ENCODE measurements at regions not wholly inside any gene's neighbourhood (a gene's known extent, or its start where the extent isn't known, plus 50 kb on each side); places are given as distances from the start of the nearest gene placed in this dataset.
"Not testable (repeated sequence)": the region's sequence is repeated elsewhere in the genome, so short reads cannot be mapped to it uniquely, and the experiment has no call there.

DNA sequence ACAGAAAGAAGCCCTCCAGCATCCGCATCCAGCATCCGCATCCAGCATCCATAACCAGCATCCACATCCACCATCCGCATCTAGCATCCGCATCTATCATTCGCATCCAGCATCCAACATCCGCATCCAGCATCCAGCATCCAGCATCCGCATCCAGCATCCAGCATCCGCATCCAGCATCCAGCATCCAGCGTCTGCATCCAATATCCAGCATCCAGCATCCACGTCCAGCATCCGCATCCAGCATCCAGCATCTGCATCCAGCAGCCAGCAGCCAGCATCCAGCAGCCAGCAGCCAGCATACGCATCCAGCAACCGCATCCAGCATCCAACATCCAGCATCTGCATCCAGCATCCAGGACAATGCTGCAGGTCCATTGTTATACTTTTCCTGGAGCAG lies 671.0 kb upstream of the C16orf82 start:
- DNase-seq: no peak

DNA sequence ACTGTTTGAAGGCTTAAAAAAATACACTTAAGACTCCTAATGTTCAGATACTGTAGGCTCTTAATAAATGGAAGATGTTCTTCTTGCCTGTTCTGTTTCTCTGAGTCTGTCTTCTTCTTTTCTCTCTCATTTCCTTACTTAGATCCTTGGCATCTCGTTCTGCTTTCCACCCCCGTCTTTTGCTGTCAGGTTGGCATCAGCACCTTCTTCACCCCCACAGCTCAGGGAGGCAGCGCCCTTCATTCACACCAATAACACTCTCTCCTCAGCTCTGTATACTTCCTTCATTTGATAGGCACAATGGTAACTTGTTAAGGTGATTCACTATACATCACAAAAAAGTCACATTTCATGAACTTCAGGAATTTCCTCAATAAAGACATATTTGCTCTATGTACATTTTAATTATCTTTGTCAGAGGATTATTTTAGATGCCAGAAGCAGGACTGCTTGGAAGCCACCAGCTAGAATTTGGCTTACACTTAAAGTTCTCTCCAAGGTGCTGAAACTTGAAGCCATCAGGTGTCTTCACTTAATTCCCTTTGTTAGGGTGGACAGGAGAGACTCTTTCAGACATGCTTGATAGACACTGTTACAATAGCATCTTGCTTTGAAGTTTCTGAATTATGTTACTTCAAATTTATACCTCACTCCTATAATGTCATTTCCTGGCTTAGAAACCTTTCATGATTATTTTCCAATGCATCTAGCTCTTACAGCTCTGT lies 670.1 kb upstream of the C16orf82 start:
- DNase-seq: no peak

DNA sequence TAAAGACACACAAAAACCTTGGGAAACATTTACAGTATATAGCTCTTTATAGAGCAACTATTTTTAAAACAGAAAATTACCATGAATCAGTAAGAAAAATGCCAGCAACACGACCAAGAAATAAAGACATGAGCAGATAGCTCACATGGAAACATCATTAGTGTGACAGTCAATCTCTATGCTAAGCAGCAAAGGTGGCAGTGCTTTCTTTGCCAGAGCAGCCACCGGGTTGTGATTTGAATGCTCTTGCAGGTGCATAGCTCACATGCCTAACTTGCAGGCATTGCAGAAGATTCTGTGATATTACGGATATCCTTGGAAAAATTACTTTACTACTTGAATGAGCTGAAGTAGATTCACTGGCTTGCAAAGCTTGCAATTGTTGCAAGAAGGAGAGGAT lies 652.9 kb upstream of the C16orf82 start:
- DNase-seq: no peak

DNA sequence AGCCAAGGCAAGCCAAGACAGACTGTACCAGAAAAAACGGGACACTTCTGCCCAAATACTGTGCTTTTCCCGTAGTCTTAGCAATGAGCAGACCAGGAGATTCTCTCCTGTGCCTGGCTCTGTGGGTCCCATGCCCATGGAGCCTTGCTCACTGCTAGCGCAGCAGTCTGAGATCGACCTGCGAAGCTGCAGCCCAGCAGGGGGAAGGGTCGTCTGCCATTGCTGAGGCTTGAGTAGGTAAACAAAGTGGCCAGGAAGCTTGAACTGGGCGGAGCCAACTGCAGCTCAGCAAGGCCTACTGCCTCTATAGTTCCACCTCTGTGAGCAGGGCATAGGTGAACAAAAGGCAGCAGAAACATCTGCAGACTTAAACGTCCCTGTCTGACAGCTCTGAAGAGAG lies 647.3 kb upstream of the C16orf82 start:
- not testable (repeated sequence) for DNase-seq

DNA sequence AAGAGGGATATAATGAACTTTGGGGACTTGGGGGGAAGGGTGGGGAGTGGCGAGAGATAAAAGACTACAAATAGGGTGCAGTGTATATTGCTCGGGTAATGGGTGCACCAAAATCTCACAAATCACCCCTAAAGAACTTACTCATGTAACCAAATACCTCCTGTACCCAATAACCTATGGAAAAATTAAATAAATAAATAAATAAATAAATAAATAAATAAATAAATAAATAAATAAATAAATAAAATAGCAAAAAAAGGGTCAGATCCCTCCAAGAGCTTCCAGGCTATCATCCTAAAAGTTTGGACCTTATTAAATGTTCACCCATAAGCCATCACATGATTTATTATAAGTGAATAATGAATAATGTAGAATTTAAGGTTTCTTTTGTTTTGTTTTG lies 636.1 kb upstream of the C16orf82 start:
- no peak for DNase-seq

DNA sequence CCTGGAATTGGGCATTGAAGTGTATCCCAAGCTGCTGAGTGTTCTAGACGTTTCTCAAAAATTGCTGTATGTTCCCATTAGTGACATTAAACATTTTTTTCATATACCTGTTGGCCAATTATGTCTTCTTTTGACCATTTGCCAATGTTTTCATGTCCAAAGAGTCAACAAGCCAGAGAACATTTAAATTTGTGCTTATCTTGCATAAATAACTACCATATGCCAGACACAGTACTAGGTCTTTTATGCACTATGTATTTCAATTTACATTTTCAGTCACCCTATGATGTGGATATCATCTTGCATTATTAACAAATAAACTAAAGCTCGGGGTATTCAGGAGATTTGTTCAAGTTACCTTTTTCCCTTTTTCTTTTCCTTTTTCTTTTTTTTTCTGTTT lies 632.9 kb upstream of the C16orf82 start:
- no peak for DNase-seq

DNA sequence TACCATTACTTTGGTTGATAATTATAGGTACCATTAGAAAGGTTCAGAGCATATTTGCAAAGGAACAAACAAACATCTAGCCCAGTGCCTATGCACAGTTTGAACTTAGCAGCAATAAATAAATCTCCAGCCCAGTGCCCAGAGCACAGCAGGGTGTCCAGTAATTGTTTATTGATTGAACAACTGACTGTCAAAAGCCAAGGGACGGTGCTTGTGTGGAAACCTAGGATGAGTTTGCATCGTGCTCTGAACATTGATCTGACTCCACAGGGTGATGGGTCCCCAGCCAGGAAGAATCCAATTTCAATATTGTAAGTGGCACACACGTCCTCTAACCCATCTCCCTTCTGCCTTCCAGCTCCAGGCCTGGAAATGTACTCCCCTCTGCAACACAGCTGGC lies 625.5 kb upstream of the C16orf82 start:
- DNase-seq: no peak

DNA sequence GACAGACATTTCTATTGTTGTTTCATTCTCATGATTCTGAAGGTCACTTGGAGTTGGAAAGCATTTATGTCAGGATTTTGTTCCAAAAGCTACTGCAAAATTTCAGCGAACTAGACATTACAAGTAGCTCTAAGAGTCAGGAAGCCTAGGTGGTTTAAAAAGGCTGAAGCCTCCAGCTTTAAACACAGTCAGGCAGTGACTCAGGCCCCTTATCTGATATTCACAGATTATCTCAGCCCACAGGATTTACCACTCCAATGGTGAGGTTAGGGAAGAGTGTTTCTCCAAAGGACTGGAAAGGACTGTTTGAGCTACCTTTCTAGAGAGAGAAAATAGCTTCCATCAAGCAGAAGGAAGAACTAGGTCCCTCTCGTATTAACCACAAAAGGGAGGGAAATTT lies 624.4 kb upstream of the C16orf82 start:
- no peak for DNase-seq

DNA sequence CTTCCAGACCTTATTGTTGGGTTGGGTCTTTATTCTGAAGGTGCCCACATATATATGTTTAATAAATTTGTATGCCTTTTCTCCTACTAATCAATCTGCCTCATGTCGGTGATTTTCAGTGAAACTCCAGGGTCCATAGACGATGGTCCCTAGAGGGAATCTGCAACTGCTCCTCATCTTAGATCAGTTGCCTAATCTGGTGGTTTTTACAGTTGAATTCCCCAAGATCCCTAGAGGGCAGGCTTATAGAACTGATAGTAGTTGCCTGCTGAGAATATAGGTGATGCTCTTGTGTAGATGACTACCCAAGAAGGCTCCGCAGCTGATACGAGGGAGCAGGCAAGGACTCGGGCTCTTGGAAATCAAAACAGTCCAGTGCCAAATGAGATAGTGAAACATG lies 619.2 kb upstream of the C16orf82 start:
- DNase-seq: no peak

DNA sequence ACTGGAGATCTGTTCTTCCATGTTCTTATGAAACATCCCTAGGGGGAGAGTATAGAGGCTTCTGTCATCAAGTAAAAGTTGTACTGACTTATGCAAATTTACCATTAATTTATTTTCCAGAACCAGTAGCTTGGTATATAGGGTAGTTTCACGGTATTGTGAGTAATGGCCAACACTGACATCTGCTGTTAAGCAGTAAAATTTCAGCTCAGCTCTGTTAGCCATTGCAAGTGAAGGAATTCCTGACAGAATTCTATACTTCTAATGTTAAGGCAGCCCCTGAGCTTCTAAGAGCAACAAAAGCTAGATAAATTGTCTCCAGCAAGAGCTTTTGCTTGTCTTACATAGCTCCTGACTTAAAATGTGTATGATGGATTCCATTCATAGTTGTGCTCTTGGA lies 613.5 kb upstream of the C16orf82 start:
- no peak for DNase-seq

DNA sequence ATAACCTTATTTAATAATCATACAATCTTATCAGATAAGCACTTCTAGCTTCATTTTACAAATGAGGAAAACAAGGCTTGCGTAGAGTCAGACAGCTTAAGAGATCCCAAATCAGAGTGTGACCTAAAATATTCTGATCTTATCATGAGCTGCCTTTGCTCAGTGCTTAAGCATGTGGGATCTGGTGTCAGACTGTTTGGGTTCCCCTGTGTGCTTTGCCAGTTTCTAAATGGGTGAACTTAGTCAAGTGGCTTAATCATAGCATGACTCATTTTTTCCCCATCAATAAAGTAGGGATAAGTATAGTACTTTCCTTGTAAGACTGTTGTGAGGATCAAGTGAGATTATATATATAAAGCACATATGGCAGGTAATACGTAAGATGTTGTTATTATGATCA lies 612.6 kb upstream of the C16orf82 start:
- no peak for DNase-seq

DNA sequence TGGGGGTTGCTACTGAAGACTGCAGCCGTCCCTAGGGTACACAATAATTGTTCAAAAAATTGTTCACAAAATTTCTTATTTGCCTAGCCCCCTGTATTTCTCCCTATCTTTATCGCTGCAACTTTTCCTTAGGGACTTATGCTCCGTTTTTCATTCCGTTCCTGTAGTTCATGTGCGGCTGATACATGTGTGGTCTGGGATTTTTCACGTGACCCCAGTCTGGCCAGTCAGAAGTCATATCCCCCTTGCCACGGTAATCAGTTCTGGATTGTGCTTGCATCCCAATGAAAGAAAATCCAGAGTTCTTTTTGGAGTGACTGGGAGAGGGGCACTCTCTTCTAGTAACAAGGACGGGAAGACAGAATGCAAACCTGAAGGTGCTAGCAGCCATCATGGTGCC lies 610.7 kb upstream of the C16orf82 start:
- no peak for DNase-seq

DNA sequence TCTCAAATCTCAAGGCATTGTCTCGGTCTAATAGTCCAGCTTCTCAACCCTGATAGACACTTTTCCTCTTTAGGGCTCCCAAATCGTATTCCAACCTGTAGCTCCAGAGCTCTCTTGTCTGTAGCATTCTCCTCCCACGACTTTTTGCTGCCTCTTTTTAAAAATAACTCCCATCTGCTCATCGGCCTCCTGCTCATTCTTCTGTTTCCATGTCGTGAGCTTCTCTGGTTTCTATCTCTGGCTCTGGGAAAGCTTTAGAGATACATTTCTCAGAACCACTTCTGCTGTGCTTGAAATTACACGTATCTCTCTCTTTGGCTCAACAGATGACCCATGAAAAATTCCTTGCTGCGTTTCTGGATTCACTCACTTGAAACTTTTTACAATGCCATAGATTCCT lies 609.6 kb upstream of the C16orf82 start:
- no peak for DNase-seq

DNA sequence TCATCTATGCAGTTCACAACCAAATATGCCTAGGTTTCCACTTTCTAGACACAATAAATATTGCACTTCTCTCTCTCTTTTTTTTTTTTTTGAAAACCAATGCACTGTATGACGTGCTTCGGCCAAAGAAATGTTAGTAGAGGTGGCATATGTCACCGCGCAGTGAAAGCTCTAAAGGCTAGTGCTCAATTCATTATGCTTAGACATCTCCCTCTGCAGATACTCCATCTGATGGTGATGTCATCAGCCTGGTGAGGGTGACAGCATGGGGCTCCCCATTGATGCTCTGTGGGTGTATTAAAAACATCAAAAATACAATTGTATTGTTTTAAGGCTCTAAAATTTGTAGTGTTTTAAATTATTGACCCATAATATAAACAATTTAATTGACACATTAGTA lies 608.8 kb upstream of the C16orf82 start:
- no peak for DNase-seq

DNA sequence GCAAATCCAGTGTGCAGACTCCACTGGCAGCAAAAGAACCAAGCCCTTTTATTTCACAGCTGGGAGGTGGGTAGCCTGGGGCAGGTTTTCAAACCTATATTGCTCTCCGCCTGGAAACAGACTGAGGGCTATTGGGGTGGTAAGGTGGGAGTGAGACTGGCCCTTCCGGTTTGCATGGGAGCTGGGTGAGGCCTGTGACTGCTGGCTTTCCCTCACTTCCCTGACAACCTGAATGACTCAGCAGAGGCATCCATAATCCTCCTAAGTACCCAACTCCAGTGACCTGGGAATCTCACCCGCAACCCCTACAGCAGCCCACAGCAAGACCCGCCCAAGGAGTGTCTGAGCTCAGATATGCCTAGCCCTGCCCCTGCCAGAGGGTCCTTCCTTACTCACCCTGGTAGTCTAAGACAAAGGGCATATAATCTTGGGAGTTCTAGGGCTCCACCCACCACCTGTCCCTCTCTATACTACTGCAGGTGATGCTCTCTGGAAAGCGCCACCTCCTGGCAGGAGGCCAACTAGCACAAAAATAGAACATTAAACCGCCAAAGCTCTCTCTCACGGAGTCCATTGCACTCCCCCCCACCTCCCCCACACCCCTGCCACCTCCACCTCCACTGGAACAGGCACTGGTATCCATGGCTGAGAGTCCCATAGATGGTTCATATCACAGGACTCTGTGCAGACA lies 602.0 kb upstream of the C16orf82 start:
- DNase-seq: no peak

DNA sequence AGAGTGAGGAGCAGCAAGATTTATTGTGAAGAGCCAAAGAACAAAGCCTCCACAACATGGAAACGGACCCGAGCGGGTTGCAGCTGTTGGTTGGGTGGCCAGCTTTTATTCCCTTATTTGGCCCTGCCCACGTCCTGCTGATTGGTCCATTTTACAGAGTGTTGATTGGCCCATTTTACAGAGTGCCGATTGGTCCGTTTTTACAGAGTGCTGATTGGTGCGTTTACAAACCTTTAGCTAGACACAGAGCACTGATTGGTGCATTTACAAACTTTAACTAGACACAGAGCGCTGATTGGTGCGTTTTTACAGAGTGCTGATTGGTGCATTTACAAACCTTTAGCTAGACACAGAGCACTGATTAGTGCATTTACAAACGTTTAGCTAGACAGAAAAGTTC lies 592.3 kb upstream of the C16orf82 start:
- not testable (repeated sequence) for DNase-seq

DNA sequence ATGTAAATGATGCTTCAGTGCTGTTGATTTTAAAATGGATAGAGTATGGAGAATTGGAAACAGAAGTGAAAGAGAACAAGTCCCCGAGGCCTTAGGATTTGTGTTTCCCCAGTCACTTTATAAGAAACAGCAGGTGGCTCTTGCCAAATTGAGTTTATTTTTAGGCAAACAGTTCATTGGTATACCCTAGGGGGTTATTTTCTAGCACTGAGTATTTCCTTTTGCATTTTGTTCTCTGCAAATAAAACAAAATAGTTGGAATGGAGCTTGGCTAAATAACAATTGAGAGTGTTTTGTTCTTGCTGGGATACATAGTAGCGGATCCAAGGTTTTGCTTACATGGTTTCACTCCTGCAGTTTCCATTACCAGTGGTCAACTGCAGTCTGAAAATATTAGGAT lies 591.1 kb upstream of the C16orf82 start:
- DNase-seq: no peak

DNA sequence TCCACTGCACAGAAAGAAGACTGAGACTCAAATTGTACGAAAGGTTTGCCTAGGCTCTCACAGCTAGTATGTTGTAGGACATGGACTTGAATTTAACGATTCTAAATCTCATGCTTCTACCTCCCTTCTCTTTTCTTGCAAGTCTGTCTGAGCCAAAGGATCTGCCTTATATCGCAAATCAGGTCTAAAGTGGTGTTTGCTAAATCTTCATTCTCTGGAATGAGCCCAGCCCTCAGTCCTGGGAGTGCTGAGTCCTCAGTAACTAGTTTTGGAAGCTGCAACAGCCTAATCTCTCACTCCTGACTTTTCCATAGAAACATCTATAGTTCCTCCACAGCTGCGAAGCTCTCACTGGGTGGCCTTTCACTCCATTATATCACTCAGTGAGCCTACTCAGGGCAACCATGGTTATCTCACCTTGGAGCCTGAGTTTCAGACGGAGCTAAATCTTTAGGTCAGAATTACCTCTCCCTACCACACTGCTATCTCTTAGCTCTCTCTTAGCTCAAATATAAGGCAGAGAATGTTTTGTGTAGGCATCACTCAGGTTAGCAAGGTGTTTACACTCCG lies 575.5 kb upstream of the C16orf82 start:
- no peak for DNase-seq

DNA sequence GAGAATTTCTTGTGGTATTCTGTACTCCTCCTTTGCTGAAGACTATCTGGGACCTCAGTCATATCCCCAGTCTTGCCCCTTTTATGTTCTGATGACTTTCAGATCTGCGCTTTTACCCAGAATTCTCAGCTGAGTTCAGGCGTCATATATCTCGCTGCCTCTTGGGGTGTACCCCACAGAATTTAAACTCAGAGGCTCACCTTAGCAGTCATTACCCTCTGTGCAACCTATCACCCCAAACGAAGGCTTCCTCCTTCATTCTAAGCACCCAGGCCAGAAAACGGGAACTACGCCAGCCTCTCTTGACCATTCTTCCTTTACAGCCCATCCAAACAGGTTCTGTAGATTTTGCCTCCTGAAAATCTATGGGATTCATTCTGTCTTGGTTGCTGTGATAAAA lies 574.8 kb upstream of the C16orf82 start:
- DNase-seq: no peak

DNA sequence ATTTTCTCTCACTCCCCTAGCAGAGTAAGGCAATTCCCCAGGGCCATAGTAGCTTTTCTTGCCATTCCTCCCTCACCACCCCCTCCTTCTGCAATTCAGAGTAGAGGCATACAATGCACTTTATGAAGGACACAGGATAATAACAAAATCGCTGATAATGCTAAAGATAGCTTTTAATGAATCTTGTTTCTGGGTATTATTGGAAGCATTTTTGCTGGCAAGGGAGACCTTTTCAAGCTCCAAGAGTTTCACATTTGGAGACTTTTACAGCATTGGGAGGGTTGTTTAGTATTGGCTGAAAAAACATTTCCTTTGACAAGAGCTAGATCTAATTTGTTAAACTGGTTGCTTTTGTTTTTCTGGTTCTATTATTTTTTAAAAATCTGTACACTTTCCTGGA lies 573.0 kb upstream of the C16orf82 start:
- no peak for DNase-seq

DNA sequence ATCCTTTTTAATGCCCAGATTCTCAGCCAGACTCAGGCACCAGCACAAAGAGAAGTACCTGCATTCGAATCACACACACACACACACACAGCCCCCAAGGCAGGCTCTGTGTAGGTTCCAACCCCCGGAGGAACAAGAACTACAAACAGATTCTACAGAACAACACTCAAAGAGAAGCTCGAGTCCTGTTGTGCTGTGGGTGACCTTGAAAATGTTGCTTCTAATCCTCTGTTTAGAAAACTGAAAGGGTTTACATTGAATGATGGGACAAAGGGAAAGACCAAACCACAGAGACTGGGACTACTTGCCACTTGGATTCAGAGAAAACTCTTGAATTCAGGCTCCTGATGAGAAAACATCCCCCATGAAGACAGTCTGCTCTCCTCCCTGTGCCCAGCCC lies 568.8 kb upstream of the C16orf82 start:
- no peak for DNase-seq

DNA sequence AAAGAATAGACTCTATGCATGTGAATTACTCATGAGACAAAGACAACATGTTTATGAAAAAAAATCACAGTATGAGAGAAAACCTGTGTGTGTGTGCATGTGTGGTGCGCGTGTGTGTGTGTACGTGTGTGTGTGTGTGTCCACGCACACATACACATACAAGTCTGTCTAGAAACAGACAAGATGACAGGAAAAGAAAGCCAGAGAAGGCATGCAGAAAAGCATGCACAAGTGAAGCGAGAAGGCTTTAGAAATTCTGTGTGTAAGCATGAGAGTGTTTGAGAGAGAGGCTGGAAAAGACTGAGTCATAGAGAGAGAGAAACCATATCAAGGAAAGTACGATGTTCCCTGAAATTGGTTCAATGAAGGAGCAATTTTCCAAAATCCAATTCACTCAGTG lies 566.4 kb upstream of the C16orf82 start:
- no peak for DNase-seq

DNA sequence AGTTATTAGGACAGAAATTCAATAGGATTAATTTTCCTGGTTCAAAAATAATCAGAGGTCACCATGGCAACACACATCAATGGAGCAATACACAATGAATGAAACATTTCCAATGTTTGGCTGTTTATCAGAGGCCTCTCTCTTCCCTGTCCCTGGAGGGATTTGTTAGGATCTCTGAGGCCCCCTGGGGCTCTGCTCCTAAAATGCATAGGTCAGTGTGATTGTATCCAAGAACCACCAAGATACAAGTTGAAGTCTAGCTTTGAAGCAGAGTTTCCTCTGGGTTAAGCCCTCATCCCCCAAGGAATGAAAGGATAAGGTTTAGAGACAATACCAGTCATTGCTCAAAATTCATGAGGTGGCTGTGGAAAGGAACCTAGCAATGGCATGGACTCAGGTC lies 561.2 kb upstream of the C16orf82 start:
- DNase-seq: no peak

DNA sequence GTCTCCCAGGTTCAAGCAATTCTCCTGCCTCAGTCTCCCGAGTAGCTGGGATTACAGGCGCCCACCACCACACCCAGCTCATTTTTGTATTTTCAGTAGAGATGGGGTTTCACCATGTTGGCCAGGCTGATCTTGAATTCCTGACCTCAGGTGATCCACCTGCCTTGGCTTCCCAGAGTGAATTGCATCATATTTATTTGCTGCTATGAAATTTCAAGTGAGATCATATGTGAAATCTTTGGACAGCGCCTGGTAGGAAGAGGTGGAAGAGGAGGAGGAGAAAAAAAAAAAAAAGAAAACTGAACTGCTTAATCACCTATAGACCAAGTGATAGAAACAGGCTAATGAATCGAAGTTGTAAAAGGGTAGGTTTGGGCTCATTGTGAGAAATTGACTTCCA lies 557.8 kb upstream of the C16orf82 start:
- not testable (repeated sequence) for DNase-seq

Measured in fibroblast of skin of scalp (primary cell).